HG02588 (cell line): ENCODE measurements at regions not wholly inside any gene's neighbourhood (a gene's known extent, or its start where the extent isn't known, plus 50 kb on each side); places are given as distances from the start of the nearest gene placed in this dataset.

Source experiments
- ATAC-seq: cut with Tn5 transposase; IDR thresholded peaks from one replicate; pipeline ENCODE4 v1.9.1; 2021; ENCODE audit warnings: mild to moderate bottlenecking, moderate library complexity; ENCODE audit not compliant: unreplicated experiment

GRCh38 chr17:77853191-77853977 is 105.1 kb upstream of the TNRC6C start:
- ATAC-seq, result no peak

GRCh38 chr17:77854083-77854758 is 104.3 kb upstream of the TNRC6C start:
- no peak for ATAC-seq

DNA sequence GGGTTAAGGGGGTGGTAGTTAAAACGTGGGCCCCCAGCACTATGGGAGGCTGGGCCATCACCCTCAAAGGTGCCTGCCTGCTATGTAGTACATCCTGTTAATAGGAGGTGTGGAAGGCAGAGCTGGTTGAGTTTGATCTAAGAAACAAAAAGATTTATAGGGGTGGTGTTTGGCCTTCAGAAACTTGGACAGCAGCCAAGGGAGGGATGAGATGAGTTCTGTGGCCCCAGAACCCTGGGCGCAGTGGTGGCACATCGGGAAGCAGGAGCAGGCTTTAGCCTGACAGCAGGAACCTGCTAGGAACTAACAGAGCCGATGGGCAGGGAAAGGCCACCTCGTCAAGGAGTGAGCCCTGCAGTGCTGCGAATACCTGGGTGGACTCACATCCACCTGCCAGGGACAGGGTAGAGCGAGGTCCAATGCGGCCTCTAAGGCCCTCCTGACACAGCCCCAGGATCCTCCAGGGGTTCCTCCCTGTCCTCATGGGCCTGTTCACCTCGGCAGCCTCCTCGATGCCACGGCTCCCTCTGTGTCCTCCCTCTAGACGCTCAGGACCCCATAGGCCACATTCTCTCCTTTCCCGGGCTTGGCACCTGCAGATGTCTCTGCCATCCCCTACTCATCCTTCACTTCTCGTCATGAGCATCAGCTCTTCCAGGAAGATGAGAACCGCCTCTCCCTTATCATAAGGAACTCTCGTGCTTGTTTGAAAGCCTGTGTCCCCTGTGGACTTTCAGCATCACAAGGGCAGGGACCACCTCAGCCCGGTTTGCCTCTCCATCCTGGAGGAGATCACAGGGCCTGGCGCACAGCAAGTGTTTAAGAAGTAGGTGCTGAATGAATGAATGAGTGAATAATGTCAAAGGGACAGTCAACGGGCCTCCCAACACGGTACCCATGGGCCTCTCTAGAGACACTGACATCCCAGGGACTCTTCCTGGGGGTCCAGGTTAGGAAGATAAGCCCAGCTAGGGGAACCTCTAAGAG is 103.5 kb upstream of the TNRC6C start:
- ATAC-seq, result no peak

GRCh38 chr17:77856551-77857305 is 101.8 kb upstream of the TNRC6C start:
- ATAC-seq, result no peak

- ATAC-seq, result no peak
Observed at GRCh38 chr17:77857306-77857555, 101.3 kb upstream of the TNRC6C start.

DNA sequence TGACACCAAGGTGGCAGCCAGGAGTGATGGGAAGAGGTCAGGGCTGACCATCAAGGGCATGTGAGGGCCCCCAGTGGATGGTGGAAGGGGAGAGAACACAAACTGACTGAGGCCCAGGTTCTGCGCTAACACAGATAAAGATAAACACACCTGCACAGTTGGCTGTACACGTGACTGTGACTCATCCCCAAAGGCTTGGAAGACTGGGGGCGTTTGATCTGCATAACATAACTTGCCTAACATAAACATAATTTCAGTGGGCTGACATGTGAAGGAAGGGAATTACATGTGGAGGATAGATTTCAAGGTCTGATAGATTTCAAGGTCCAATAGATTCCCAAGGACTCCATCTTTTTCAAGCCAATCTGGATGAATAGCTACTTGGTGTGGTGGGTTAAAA is 100.9 kb upstream of the TNRC6C start:
- ATAC-seq, result no peak

DNA sequence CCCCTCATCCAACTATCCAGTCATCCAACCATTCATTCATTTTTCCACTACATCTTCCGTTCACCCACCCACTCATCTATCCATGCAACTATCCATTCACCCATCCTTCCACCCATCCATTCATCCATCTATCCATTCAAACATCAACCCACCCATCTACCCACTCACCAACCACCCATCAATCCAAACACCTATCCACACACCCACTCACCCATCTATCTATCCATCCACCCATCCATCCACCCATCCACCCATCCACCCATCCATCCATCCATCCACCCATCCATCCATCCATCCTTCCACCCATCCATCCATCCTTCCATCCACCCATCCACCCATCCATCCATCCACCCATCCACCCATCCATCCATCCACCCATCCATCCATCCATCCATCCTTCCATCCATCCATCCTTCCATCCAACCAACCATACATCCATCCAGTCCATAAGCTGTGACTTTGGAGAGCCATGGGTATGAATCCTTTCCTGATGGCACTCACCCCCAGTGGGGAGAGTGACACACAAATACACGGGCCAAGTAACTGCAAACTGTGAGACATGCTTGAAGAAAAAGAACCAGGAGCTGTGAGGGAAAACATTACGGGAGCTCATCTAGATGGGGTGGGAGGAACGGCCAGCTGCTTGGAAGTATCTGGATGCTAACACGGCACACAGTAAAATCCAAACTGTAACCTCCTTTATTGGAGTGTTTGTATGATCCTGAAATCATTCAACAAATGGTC is 100.0 kb upstream of the TNRC6C start:
- ATAC-seq, result no peak

- no peak for ATAC-seq
Observed at GRCh38 chr17:77859035-77859810, 99.3 kb upstream of the TNRC6C start.

DNA sequence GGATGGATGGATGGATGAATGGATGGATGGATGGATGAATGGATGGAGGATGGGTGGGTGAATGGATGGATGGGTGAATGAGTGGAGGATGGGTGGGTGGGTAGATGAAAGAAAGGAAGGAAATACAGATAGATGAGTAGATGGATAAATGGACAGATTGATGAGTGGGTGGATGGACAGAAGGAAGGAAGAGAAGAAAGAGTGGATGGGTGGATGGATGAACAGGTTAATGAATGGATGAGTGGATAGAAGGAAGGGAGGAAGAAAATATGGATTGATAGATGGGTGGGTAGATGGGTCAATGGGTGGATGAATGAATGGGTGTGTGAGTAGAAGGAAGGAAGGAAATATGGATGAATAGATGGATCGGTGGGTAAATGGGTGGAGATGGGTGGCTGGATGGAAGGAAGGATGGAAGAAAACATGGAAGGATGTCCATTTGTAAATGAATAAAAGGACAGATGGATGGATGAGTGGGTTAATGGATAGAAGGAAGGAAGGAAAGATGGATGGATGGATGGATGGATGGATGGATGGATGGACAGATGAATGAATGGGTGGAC is 97.3 kb upstream of the TNRC6C start:
- no peak for ATAC-seq

DNA sequence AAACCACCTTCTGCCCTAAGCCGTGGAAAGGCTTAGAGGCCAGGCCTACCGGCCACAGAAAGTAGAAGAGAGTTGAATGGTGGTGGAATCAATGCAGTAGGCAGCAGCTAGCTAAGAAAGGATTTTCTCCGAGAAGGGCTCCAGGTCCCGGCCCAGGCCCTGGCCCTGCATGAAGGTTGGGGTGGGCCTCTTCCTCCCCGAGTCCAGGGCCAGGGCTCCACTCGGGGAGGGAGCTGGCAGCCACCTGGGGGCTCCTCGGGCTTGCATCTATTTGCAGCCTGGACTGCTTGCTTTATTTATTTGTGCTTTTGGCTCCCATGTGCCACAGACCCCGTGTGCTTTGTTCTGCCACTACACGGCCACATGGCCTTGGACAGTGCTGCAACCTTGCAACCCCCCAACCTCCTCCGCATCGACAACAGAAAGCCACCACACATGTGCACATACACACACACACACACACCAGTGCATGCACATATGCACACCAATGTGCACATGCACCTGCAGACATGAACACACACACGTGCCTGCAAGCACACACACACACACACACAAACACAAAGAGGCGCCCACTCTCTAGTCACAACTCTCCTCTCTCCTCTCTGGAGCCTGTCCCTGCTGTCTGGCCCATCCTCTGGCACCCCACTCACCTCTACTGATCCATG is 96.4 kb upstream of the TNRC6C start:
- no peak for ATAC-seq

GRCh38 chr17:77862890-77863813 is 95.4 kb upstream of the TNRC6C start:
- no peak for ATAC-seq

DNA sequence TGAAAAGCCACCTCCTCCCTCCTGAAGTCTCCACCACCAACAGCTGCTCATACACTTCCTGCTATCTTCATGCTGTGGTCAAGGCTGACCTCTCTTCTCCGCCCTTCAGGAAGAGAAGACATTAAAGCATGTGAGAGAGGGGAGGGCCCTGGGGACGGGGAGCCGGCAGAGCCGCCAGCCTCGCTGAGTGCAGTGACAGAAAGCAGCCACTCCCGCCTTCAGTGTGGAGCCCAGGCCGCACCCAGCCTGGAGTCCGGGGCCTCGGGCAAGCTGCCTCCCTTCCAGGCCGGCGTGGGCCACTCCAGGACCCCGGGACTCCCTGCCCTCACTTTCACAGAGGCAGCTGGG is 94.7 kb upstream of the TNRC6C start:
- ATAC-seq, result no peak

GRCh38 chr17:77864234-77865111 is 94.0 kb upstream of the TNRC6C start:
- no peak for ATAC-seq

DNA sequence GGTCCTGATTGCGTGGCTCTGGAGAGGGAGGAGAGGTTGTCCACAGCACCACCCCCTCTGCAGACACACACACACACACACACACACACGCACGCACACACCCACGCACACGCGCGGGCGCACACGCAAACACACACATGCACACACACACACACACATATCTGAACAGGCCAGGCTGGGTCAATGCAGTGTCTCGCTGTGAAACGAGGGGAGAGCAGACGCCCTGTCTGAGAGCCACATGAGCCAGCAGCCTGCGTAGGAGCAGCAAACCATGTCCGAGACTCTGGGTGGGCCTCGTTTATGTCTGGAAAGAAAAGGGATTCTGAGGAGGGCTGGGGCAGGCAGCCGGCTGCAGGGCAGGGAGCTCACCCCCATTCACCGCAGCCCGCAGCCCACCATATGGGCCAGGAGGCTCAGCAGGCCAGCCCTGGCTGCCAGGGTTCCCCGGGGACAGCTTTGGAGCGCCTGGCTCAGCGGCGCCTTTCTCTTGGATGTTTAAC is 93.3 kb upstream of the TNRC6C start:
- ATAC-seq, result no peak

DNA sequence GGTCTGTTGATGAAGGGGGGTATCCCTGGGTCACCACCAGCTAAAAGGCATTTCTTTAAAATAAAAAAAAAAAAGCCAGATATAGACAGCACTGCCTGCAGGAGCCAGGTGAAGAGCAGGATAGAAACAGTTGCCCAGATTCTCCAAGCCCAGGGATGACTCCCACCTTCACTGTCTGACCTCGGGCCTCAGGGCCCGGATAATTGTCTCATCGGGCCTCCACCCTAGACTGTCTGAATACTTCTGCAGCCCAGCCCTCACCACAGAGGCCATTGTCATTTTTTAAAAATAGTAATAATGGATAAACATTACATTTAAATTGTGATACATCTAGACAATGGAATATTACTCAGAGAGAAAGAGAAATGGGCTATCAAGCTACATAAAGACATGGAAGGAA is 92.8 kb upstream of the TNRC6C start:
- no peak for ATAC-seq

DNA sequence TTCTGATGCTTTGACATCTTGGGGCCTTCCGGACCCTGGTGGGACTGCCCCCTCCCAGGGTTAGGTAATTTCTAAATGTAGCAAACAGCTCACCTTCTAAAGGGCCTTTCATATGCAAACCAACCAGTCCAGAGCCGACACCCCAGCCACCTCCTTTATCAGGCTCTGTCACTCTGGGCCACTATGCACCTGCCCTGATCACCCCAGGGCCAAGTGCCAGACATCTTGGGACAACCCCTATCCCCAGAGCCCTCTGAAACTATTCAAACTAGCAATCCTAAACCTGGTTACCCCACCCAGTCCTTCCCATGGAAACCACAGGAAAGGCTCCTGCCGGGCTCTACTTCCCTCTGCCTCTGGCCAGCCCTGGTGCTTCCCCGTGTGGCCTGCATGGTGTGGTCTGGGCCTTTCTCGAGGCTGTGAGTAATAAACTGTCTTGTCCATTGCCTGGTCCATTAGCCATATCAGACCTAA is 91.2 kb upstream of the TNRC6C start:
- no peak for ATAC-seq
